Activated CD4-positive, alpha-beta memory T cell treated with anti-CD3 and anti-CD28 coated beads, Interleukin-2, amount 10 ng/mL, durations not matched to agents 7 days and 5 days (primary cell): ENCODE measurements at regions not wholly inside any gene's neighbourhood (a gene's known extent, or its start where the extent isn't known, plus 50 kb on each side); places are given as distances from the start of the nearest gene placed in this dataset.

Experiments
- CTCF ChIA-PET: fragments of 350-600 bp; sonication (Branson Sonifier 250); formaldehyde crosslinking; loops from one replicate; lab custom pipeline; 2021; ENCODE audit warnings: antibody characterized with exemption, inconsistent platforms; lab: Charles Lee
- POLR2A ChIA-PET: fragments of 350-600 bp; sonication (Branson Sonifier 250); formaldehyde crosslinking; loops from one replicate; lab custom pipeline; 2021; ENCODE audit warnings: antibody characterized with exemption; lab: Charles Lee
- DNase-seq: peaks from one replicate; pipeline ENCODE4 v3.0.0-alpha.2; 2020
- H3K27ac Mint-ChIP-seq: one replicate; pipeline ENCODE4 v1.8.0; 2021; ENCODE audit warnings: mild to moderate bottlenecking, mixed read lengths
- H3K27me3 Mint-ChIP-seq: one replicate; pipeline ENCODE4 v1.8.0; 2021; ENCODE audit warnings: mixed read lengths
- H3K36me3 Mint-ChIP-seq: one replicate; pipeline ENCODE4 v1.8.0; 2021; ENCODE audit warnings: low read depth, mixed read lengths
- H3K4me1 Mint-ChIP-seq: one replicate; pipeline ENCODE4 v1.8.0; 2021; ENCODE audit warnings: mixed read lengths
- H3K4me3 Mint-ChIP-seq: one replicate; pipeline ENCODE4 v1.8.0; 2021; ENCODE audit warnings: mild to moderate bottlenecking, mixed read lengths
- H3K9me3 Mint-ChIP-seq: one replicate; pipeline ENCODE4 v1.8.0; 2021; ENCODE audit warnings: mixed read lengths

GRCh38 chr2:7766978-7767565, 849.9 kb downstream of the RNF144A start:
- Mint-ChIP-seq H3K27ac (no peak overlapping the region), H3K4me1 (no peaks in the 10 kb centered on the region), H3K4me3 (no peak overlapping the region), H3K27me3 (no peaks in the 10 kb centered on the region), H3K36me3 (peaks cover 31% of the 10 kb centered on the region), H3K9me3 (peaks cover 33% of the 10 kb centered on the region)
- CTCF ChIA-PET, result no interaction called here
- no peak for DNase-seq
- POLR2A ChIA-PET, result no interaction called here

GRCh38 chr2:7767902-7768301, 850.7 kb downstream of the RNF144A start:
- Mint-ChIP-seq H3K4me3 (no peak overlapping the region), H3K4me1 (peaks cover 2% of the 10 kb centered on the region), H3K9me3 (peaks cover 28% of the 10 kb centered on the region), H3K27ac (no peak overlapping the region), H3K27me3 (no peaks in the 10 kb centered on the region), H3K36me3 (peaks cover 26% of the 10 kb centered on the region)
- ChIA-PET POLR2A (no interaction called here), CTCF (no interaction called here)
- no peak for DNase-seq

GRCh38 chr2:7771781-7772180, 854.6 kb downstream of the RNF144A start:
- Mint-ChIP-seq H3K36me3 (peaks cover 7% of the 10 kb centered on the region), H3K9me3 (peaks cover 11% of the 10 kb centered on the region), H3K4me1 (peaks cover 24% of the 10 kb centered on the region), H3K27ac (no peak overlapping the region), H3K4me3 (no peak overlapping the region), H3K27me3 (no peaks in the 10 kb centered on the region)
- POLR2A ChIA-PET, result interaction anchor here (1.4 kb wide), 1 partner anchor 913 kb away, joined by 3 read pairs; no protein-coding TSS in a partner anchor
- CTCF ChIA-PET, result no interaction called here
- no peak for DNase-seq

- ChIA-PET POLR2A (interaction anchor here (0.7 to 1.7 kb wide), 4 partner anchors 8 to 911 kb away, joined by 3 to 6 read pairs (median 4); no protein-coding TSS in a partner anchor), CTCF (no interaction called here)
- peak overlapping the region; percentile 21 for H3K4me3 Mint-ChIP-seq
Observed at GRCh38 chr2:7773362-7774360, 856.4 kb downstream of the RNF144A start.

GRCh38 chr2:7774481-7774880, 857.3 kb downstream of the RNF144A start:
- Mint-ChIP-seq H3K4me3 (no peak overlapping the region), H3K4me1 (peaks cover 24% of the 10 kb centered on the region), H3K27ac (no peak overlapping the region), H3K9me3 (peaks cover 6% of the 10 kb centered on the region), H3K27me3 (no peaks in the 10 kb centered on the region), H3K36me3 (peaks cover 6% of the 10 kb centered on the region)
- ChIA-PET POLR2A (interaction anchor here (1.1 kb wide), 1 partner anchor 48 kb away, joined by 3 read pairs; no protein-coding TSS in a partner anchor), CTCF (no interaction called here)
- DNase-seq, result no peak

More at GRCh38 chr2:7773362-7774360, 856.4 kb downstream of the RNF144A start:
- peak; percentile 29 for DNase-seq
- H3K9me3 Mint-ChIP-seq, result peaks cover 11% of the 10 kb centered on the region
- peaks cover 6% of the 10 kb centered on the region for H3K36me3 Mint-ChIP-seq
- H3K27ac Mint-ChIP-seq, result peak overlapping the region; percentile 41
- H3K27me3 Mint-ChIP-seq, result no peaks in the 10 kb centered on the region
- H3K4me1 Mint-ChIP-seq, result peaks cover 24% of the 10 kb centered on the region

GRCh38 chr2:7777668-7778067, 860.5 kb downstream of the RNF144A start:
- Mint-ChIP-seq H3K9me3 (no peaks in the 10 kb centered on the region), H3K4me3 (no peak overlapping the region), H3K4me1 (peaks cover 24% of the 10 kb centered on the region), H3K27ac (no peak overlapping the region), H3K27me3 (no peaks in the 10 kb centered on the region), H3K36me3 (no peaks in the 10 kb centered on the region)
- ChIA-PET CTCF (no interaction called here), POLR2A (no interaction called here)
- no peak for DNase-seq

- no peaks in the 10 kb centered on the region for H3K27me3 Mint-ChIP-seq
- no peak overlapping the region for H3K27ac Mint-ChIP-seq
- H3K36me3 Mint-ChIP-seq, result peaks cover 4% of the 10 kb centered on the region
- ChIA-PET POLR2A (no interaction called here), CTCF (no interaction called here)
- no peak overlapping the region for H3K4me3 Mint-ChIP-seq
- no peak for DNase-seq
- peaks cover 4% of the 10 kb centered on the region for H3K9me3 Mint-ChIP-seq
- no peaks in the 10 kb centered on the region for H3K4me1 Mint-ChIP-seq
Observed at GRCh38 chr2:7780321-7780720, 863.1 kb downstream of the RNF144A start.

GRCh38 chr2:7785700-7786099, 868.5 kb downstream of the RNF144A start:
- Mint-ChIP-seq H3K27ac (no peak overlapping the region), H3K4me1 (no peaks in the 10 kb centered on the region), H3K27me3 (no peaks in the 10 kb centered on the region), H3K36me3 (peaks cover 4% of the 10 kb centered on the region), H3K4me3 (no peak overlapping the region), H3K9me3 (peaks cover 6% of the 10 kb centered on the region)
- ChIA-PET CTCF (interaction anchor here (0.7 kb wide), 1 partner anchor 261 kb away, joined by 3 read pairs; no protein-coding TSS in a partner anchor), POLR2A (no interaction called here)
- DNase-seq, result no peak

GRCh38 chr2:7788736-7789135, 871.5 kb downstream of the RNF144A start:
- no peak for DNase-seq
- no peaks in the 10 kb centered on the region for H3K4me1 Mint-ChIP-seq
- H3K9me3 Mint-ChIP-seq, result peaks cover 6% of the 10 kb centered on the region
- no peak overlapping the region for H3K27ac Mint-ChIP-seq
- H3K27me3 Mint-ChIP-seq, result no peaks in the 10 kb centered on the region
- POLR2A ChIA-PET, result no interaction called here
- CTCF ChIA-PET, result no interaction called here
- H3K4me3 Mint-ChIP-seq, result no peak overlapping the region
- H3K36me3 Mint-ChIP-seq, result peaks cover 4% of the 10 kb centered on the region

- peaks cover 3% of the 10 kb centered on the region for H3K4me1 Mint-ChIP-seq
- H3K4me3 Mint-ChIP-seq, result no peak overlapping the region
- no peaks in the 10 kb centered on the region for H3K36me3 Mint-ChIP-seq
- ChIA-PET POLR2A (interaction anchor here (1.0 kb wide), 1 partner anchor 43 kb away, joined by 3 read pairs; no protein-coding TSS in a partner anchor), CTCF (interaction anchor here (1.1 kb wide), 1 partner anchor 28 kb away, joined by 3 read pairs; no protein-coding TSS in a partner anchor)
- no peak overlapping the region for H3K27ac Mint-ChIP-seq
- no peak for DNase-seq
- peaks cover 2% of the 10 kb centered on the region for H3K9me3 Mint-ChIP-seq
- peaks cover 3% of the 10 kb centered on the region for H3K27me3 Mint-ChIP-seq
Observed at GRCh38 chr2:7792031-7792651, 874.9 kb downstream of the RNF144A start.

GRCh38 chr2:7795778-7796563, 878.8 kb downstream of the RNF144A start:
- Mint-ChIP-seq H3K4me1 (peaks cover 3% of the 10 kb centered on the region), H3K9me3 (peaks cover 16% of the 10 kb centered on the region), H3K36me3 (peaks cover 7% of the 10 kb centered on the region), H3K27ac (no peak overlapping the region), H3K4me3 (no peak overlapping the region), H3K27me3 (peaks cover 3% of the 10 kb centered on the region)
- ChIA-PET POLR2A (no interaction called here), CTCF (no interaction called here)
- no peak for DNase-seq

- H3K27me3 Mint-ChIP-seq, result peaks cover 3% of the 10 kb centered on the region
- CTCF ChIA-PET, result no interaction called here
- no peak overlapping the region for H3K4me3 Mint-ChIP-seq
- POLR2A ChIA-PET, result no interaction called here
- peaks cover 33% of the 10 kb centered on the region for H3K9me3 Mint-ChIP-seq
- H3K27ac Mint-ChIP-seq, result no peak overlapping the region
- H3K36me3 Mint-ChIP-seq, result peaks cover 21% of the 10 kb centered on the region
- peaks cover 3% of the 10 kb centered on the region for H3K4me1 Mint-ChIP-seq
- DNase-seq, result no peak
Observed at GRCh38 chr2:7800031-7800430, 881.8 kb upstream of the ID2 start.
